NB4 (cell line): ENCODE measurements at regions not wholly inside any gene's neighbourhood (a gene's known extent, or its start where the extent isn't known, plus 50 kb on each side); places are given as distances from the start of the nearest gene placed in this dataset.
"Not testable (repeated sequence)": the region's sequence is repeated elsewhere in the genome, so short reads cannot be mapped to it uniquely, and the experiment has no call there.

Experiments
- DNase-seq: peaks from one replicate; pipeline ENCODE4 v3.0.0; 2010; ENCODE audit warnings: low read depth
- H3K4me3 ChIP-seq: one replicate; pipeline ENCODE4 v1.5.1; 2011; ENCODE audit warnings: mild to moderate bottlenecking, low read depth, low read length, moderate library complexity
- CTCF ChIP-seq: IDR thresholded peaks from one replicate; pipeline ENCODE4 v1.5.1; 2012; ENCODE audit warnings: low read depth, low read length
- MYC ChIP-seq: IDR thresholded peaks from 2 replicates; pipeline ENCODE4 v1.6.1; 2011; ENCODE audit warnings: low read depth, low read length
- POLR2A ChIP-seq: IDR thresholded peaks from 2 replicates; pipeline ENCODE4 v1.6.1; 2011; ENCODE audit warnings: mild to moderate bottlenecking; ENCODE audit not compliant: insufficient read length; ENCODE audit errors: extremely low read depth
- TF ChIP-seq, protein P1 (sequence below): IDR thresholded peaks from 2 replicates; pipeline ENCODE4 v1.6.1; 2011; ENCODE audit warnings: low read depth, low read length

- DNase-seq, result peak; percentile 81
- TF ChIP-seq CTCF, result peak; percentile 79
- TF ChIP-seq MYC, result peak; percentile 56; the same call in 1 of the 2 replicates
- TF ChIP-seq POLR2A, result no peak
- TF ChIP-seq, protein P1, sequence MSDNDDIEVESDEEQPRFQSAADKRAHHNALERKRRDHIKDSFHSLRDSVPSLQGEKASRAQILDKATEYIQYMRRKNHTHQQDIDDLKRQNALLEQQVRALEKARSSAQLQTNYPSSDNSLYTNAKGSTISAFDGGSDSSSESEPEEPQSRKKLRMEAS, result peak; percentile 53; the same call in 1 of the 2 replicates
- no peak overlapping the region for H3K4me3 ChIP-seq
Observed at GRCh38 chr20:33933469-33933909, 60.2 kb upstream of the RALY start.

GRCh38 chr20:33936656-33937055, 57.1 kb upstream of the RALY start:
- TF ChIP-seq POLR2A (no peak), MYC (no peak), CTCF (no peak)
- TF ChIP-seq, protein P1, result no peak
- DNase-seq, result no peak
- H3K4me3 ChIP-seq, result no peak overlapping the region

DNA sequence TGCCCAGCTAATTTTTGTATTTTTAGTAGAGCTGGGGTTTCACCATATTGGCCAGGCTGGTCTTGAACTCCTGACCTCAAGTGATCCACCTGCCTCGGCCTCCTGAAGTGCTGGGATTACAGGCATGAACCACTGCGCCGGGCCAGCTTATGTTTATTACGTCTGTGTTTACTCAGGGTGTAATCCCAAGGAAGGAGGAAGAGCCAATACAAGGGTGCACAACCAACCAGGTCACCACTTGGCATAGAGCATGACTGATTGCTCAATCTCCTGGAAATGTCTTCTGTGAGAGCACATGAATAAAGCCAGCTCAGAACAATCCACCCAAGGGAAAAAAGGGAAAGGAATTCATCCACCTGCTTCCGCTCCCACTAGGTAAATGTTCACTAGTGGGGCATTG, 54.7 kb upstream of the RALY start:
- not testable (repeated sequence) for H3K4me3 ChIP-seq
- peak; percentile 37 for DNase-seq

- H3K4me3 ChIP-seq, result no peak overlapping the region
- no peak for TF ChIP-seq MYC
- no peak for TF ChIP-seq POLR2A
- no peak for TF ChIP-seq CTCF
- TF ChIP-seq, protein P1, result no peak
- no peak for DNase-seq
Observed at GRCh38 chr20:33940666-33941065, 53.0 kb upstream of the RALY start.
